Spleen (tissue), 7 donors: ENCODE measurements at regions not wholly inside any gene's neighbourhood (a gene's known extent, or its start where the extent isn't known, plus 50 kb on each side); places are given as distances from the start of the nearest gene placed in this dataset.

Experiments used
- CTCF ChIP-seq, 11 experiments: fragments of 200-600 bp in 7 of 11; fragments of 450-650 bp in 4 of 11; sonication (generic) in 4 of 11; IDR thresholded peaks in 8 of 11; conservative IDR thresholded peaks in 3 of 11; 1 replicate in 7 of 11; 2 replicates in 4 of 11; pipeline versions ENCODE4 v1.4.0 to v1.8.0; 2016 to 2021; ENCODE audit warnings: antibody characterized with exemption in 11 of 11, inconsistent platforms in 4 of 11, mild to moderate bottlenecking in 1 of 11
- POLR2AphosphoS5 ChIP-seq, 3 donors: sonication (generic); formaldehyde crosslinking; IDR thresholded peaks; one replicate each; pipeline ENCODE4 v1.5.1; 2017; ENCODE audit warnings: antibody characterized with exemption in 3 of 3
- donor health status: DM: no; HTN: no; CAD: no; lungs with moderate emphysema.
- donor health status: DM: no; HTN: no; CAD: no.
- donor health status: DM: no; HTN: no; CAD: no.

GRCh38 chr9:108765265-108765664 lies 90.5 kb downstream of the ACTL7B start:
- no peak for TF ChIP-seq CTCF (IDR thresholded peaks at IDR 0.05 in 8 of 11, conservative IDR thresholded peaks at IDR 0.05 in 3 of 11)
- TF ChIP-seq POLR2AphosphoS5 (IDR thresholded peaks at IDR 0.05), result no peak
